ENCODE measurements at regions not wholly inside any gene's neighbourhood (a gene's known extent, or its start where the extent isn't known, plus 50 kb on each side); places are given as distances from the start of the nearest gene placed in this dataset.

DNA sequence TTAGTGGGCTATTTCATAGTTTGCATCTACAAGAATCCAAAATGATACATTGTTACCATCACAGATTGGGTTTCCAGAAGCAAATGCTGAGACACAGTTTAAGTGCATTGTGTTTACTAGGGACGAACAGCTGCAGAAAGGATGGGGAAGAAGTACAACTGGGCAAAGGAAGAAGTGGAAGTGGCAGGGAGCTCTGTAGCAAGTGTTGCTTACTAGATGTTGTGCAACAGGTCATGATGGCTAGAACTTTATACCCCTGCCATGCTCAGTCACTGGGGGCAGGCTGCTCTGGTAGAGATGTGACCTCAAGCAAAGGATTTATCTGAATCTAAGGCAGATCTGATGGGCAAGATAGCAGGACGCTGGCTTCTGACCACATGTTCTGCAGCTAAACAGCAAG lies 76.1 kb upstream of the EMCN start:
- Histone ChIP-seq H3K18ac (ENCODE audit: insufficient read length, low read depth, low read length) (no peak overlapping the region), H3K27me3 (ENCODE audit: insufficient read depth, low read length) (no peaks in the 10 kb centered on the region), H3K9ac (ENCODE audit: extremely low read depth, insufficient read length, low read length) (no peak overlapping the region), H4K20me1 (ENCODE audit: control insufficient read depth, insufficient read depth, insufficient read length) (no peaks in the 10 kb centered on the region), H2BK12ac (ENCODE audit: insufficient read length, low read depth, low read length) (no peak overlapping the region), H2BK15ac (ENCODE audit: low read depth, low read length) (no peak overlapping the region), H2AFZ (ENCODE audit: low read length) (no peak overlapping the region), H3K4me1 (ENCODE audit: insufficient read depth, low read length) (no peaks in the 10 kb centered on the region; the same call in 1 of the 2 replicates), H2BK20ac (ENCODE audit: low read depth, low read length, poor library complexity, severe bottlenecking) (no peak overlapping the region), H3K23ac (ENCODE audit: insufficient read length, low read depth, low read length) (no peak overlapping the region), H3K23me2 (ENCODE audit: insufficient read length, low read depth, low read length, poor library complexity, severe bottlenecking) (no peaks in the 10 kb centered on the region), H3T11ph (ENCODE audit: low read length) (no peak overlapping the region), H3K27ac (ENCODE audit: insufficient read length, low read depth, low read length) (no peak overlapping the region), H3K4ac (ENCODE audit: low read depth, low read length) (no peak overlapping the region), H3K14ac (ENCODE audit: insufficient read depth, low read length) (no peak overlapping the region), H2AK5ac (ENCODE audit: insufficient read length, low read length) (no peak overlapping the region), H3K9me3 (ENCODE audit: control insufficient read depth, low read depth, low read length) (no peaks in the 10 kb centered on the region), H3K4me2 (ENCODE audit: insufficient read depth, insufficient read length, low read length) (no peak overlapping the region), H3K79me1 (ENCODE audit: insufficient read depth, low read depth, low read length, poor library complexity, severe bottlenecking) (no peaks in the 10 kb centered on the region), H3K56ac (ENCODE audit: insufficient read length, low read depth, low read length) (no peak overlapping the region), H4K5ac (ENCODE audit: insufficient read length, low read depth, low read length) (no peak overlapping the region), H3K79me2 (ENCODE audit: insufficient read depth, low read length) (no peaks in the 10 kb centered on the region), H2BK5ac (ENCODE audit: insufficient read length, low read length) (no peak overlapping the region), H2BK120ac (ENCODE audit: low read depth, low read length, poor library complexity, severe bottlenecking) (no peak overlapping the region), H4K8ac (replicated peaks; ENCODE audit: insufficient read length, low read depth, low read length) (no peak overlapping the region), H4K91ac (ENCODE audit: insufficient read length, low read depth, low read length) (no peak overlapping the region)
- Mint-ChIP-seq H3K36me3 (ENCODE audit: insufficient read depth in 1 of 3, low read depth in 3 of 3) (no peaks in the 10 kb centered on the region), H3K9me3 (peaks cover 0 to 2% of the 10 kb centered on the region in 2 experiments; a peak in 1 of 5 replicates), H3K4me1 (peaks cover 7 to 9% of the 10 kb centered on the region in 2 experiments), H3K27me3 (ENCODE audit: low read depth) (no peaks in the 10 kb centered on the region), H3K27ac (no peak overlapping the region), H3K4me3 (no peak overlapping the region)
- no peak for DNase-seq
- WGBS (ENCODE audit: extremely low coverage, insufficient read length, low lambda C conversion rate): no CpG with 5 or more reads among the region's 2 CpGs
- no peak for TF ChIP-seq CTCF (conservative IDR thresholded peaks at IDR 0.05)

All from H9 (cell line).